Stimulated activated naive CD8-positive, alpha-beta T cell treated with anti-CD3 and anti-CD28 coated beads, Interleukin-15, Interleukin-2, amounts not matched to agents 100 ng/mL and 50 ng/mL, for 24 hours (primary cell): ENCODE measurements at regions not wholly inside any gene's neighbourhood (a gene's known extent, or its start where the extent isn't known, plus 50 kb on each side); places are given as distances from the start of the nearest gene placed in this dataset.

ENCODE experiments used
- H3K27ac Mint-ChIP-seq: one replicate; pipeline ENCODE4 v1.8.0; 2021; ENCODE audit warnings: mild to moderate bottlenecking, mixed read lengths
- H3K27me3 Mint-ChIP-seq: one replicate; pipeline ENCODE4 v1.8.0; 2021; ENCODE audit warnings: mixed read lengths
- H3K36me3 Mint-ChIP-seq: one replicate; pipeline ENCODE4 v1.8.0; 2021; ENCODE audit warnings: low read depth, mixed read lengths
- H3K4me1 Mint-ChIP-seq: one replicate; pipeline ENCODE4 v1.8.0; 2021; ENCODE audit warnings: low read depth, mixed read lengths
- H3K4me3 Mint-ChIP-seq: one replicate; pipeline ENCODE4 v1.8.0; 2021; ENCODE audit warnings: mild to moderate bottlenecking, mixed read lengths
- H3K9me3 Mint-ChIP-seq: one replicate; pipeline ENCODE4 v1.8.0; 2021; ENCODE audit warnings: mixed read lengths

- no peaks in the 10 kb centered on the region for H3K9me3 Mint-ChIP-seq
These were observed 58.1 kb upstream of the ZNF648 start for GRCh38 chr1:182119631-182120030.

DNA sequence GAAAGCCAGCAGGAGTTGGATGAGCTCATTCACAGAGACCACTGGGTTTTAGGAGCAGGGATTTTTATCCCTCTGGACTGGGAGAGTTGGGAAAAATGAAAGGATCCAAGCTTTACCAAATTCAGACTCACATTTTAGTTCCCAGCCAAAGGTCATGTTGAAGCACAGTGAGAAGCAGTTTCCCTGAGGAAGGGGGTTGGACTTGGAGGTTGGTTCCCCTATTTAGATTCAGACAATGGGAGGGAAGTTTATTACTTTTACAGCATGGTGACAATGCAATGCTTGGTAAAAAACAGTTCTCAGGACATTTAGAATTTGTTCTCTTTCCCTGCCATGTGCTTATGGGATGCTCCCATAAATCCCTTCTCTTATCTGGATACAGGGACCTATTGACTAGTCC is 57.3 kb upstream of the ZNF648 start:
- Mint-ChIP-seq H3K4me1 (no peaks in the 10 kb centered on the region), H3K27ac (no peak overlapping the region), H3K4me3 (no peak overlapping the region), H3K36me3 (no peaks in the 10 kb centered on the region), H3K9me3 (no peaks in the 10 kb centered on the region), H3K27me3 (peaks cover 10% of the 10 kb centered on the region)

More at GRCh38 chr1:182119631-182120030, 58.1 kb upstream of the ZNF648 start:
- H3K27ac Mint-ChIP-seq = no peak overlapping the region
- H3K27me3 Mint-ChIP-seq = peaks cover 7% of the 10 kb centered on the region
- no peaks in the 10 kb centered on the region for H3K4me1 Mint-ChIP-seq
- H3K36me3 Mint-ChIP-seq = no peaks in the 10 kb centered on the region
- no peak overlapping the region for H3K4me3 Mint-ChIP-seq

DNA sequence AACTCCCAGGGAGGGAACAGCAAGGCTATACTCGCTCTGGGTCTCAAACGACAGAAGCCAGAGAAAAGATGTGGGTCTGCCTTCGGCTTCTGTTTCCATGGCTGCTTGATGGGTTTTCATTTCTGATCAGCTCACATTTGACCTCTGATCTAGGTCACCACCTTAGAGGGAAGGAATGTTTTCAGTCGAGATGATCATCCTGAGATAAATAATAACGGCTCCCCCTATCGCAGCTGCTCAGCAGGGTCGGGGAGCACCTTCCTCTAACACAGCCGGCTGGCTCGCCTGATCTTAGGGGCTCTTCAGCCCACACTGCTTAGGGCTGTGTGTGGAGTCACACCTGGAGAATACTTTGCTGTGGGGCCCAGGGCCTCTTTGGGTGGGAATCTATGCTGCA is 53.1 kb upstream of the ZNF648 start:
- H3K4me3 Mint-ChIP-seq = no peak overlapping the region
- H3K4me1 Mint-ChIP-seq = no peaks in the 10 kb centered on the region
- H3K36me3 Mint-ChIP-seq = no peaks in the 10 kb centered on the region
- no peak overlapping the region for H3K27ac Mint-ChIP-seq
- H3K9me3 Mint-ChIP-seq = no peaks in the 10 kb centered on the region
- peaks cover 16% of the 10 kb centered on the region for H3K27me3 Mint-ChIP-seq

- Mint-ChIP-seq H3K27me3 (peaks cover 16% of the 10 kb centered on the region), H3K27ac (no peak overlapping the region), H3K4me1 (no peaks in the 10 kb centered on the region), H3K36me3 (no peaks in the 10 kb centered on the region), H3K9me3 (no peaks in the 10 kb centered on the region), H3K4me3 (no peak overlapping the region)
These were observed 52.5 kb upstream of the ZNF648 start for GRCh38 chr1:182113879-182114626.

- Mint-ChIP-seq H3K4me3 (no peak overlapping the region), H3K36me3 (no peaks in the 10 kb centered on the region), H3K4me1 (no peaks in the 10 kb centered on the region), H3K27me3 (peaks cover 21% of the 10 kb centered on the region), H3K9me3 (peaks cover 8% of the 10 kb centered on the region), H3K27ac (no peak overlapping the region)
These were observed 50.0 kb upstream of the ZNF648 start for GRCh38 chr1:182111496-182111895.
